ENCODE measurements at regions not wholly inside any gene's neighbourhood (a gene's known extent, or its start where the extent isn't known, plus 50 kb on each side); places are given as distances from the start of the nearest gene placed in this dataset.
"Not testable (repeated sequence)": the region's sequence is repeated elsewhere in the genome, so short reads cannot be mapped to it uniquely, and the experiment has no call there.

DNA sequence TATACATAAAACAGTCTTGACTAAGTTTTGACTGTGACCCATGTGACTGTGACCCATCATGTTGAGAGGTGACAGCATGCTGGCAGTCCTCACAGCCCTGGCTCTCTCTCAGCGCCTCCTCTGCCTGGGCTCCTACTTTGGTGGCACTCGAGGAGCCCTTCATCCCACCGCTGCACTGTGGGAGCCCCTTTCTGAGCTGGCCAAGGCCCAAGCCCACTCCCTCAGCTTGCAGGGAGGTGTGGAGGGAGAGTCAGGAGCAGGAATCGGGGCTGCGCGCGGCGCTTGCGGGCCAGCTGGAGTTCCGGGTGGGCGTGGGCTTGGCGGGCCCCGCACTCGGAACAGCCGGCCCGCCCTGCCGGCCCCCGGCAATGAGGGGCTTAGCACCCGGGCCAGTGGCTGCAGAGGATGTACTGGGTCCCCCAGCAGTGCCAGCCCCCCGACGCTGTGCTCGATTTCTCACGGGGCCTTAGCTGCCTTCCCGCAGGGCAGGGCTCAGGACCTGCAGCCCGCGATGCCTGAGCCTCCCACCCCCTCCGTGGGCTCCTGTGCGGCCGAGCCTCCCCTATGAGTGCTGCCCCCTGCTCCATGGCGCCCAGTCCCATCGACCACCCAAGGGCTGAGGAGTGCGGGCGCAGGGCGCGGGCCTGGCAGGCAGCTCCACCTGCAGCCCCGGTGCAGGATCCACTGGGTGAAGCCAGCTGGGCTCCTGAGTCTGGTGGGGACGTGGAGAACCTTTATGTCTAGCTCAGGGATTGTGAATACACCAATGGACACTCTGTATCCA is 955.9 kb upstream of the FAT3 start:
- not testable (repeated sequence) for DNase-seq

- DNase-seq, result no peak
Observed at GRCh38 chr11:91265946-91266345, 958.7 kb upstream of the FAT3 start.

GRCh38 chr11:91264481-91264880 is 960.1 kb upstream of the FAT3 start:
- DNase-seq, result no peak

DNA sequence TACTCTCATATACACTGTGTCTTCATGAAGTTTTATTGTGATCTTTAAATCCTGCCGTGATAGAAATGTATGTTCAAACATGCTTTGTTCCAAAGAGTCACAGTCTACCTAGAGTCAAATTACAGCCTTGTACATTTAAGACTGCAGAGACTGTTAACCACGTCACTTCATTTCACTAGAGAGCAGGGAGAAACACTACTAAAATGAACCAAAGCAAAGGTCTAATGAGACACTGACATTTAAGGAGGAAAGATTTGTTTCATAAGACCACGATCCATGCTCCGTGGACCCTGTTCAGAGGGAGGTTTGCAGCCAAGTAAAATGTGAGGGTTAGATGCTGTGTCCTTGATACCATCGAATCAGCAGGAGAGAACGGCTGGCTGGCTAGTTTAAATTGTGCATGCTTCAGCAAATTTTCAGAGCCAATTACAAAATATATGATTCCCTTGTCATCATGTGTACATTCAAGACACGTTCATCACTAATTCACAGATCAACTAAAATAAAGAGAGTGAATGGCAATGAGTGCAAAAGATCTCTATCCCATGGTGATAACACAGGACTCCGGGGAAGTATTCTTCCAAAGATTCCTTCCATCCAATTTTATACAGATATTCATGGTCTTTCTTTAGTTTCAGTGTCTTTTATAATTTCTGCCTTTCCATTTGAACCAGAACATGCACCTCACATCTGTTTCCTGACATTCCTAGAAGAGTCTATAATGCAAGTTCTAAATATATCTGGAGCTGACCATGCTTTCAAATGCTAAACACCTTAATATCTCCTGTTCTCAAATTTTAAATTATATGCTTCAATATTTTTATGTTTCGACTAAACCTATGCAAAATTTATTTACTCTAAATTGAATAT is 960.9 kb upstream of the FAT3 start:
- no peak for DNase-seq

- no peak for DNase-seq
Observed at GRCh38 chr11:91261513-91261912, 963.1 kb upstream of the FAT3 start.

GRCh38 chr11:91258876-91259275 is 965.7 kb upstream of the FAT3 start:
- no peak for DNase-seq

GRCh38 chr11:91257667-91258066 is 967.0 kb upstream of the FAT3 start:
- no peak for DNase-seq

- no peak for DNase-seq
Observed at GRCh38 chr11:91248199-91248807, 976.3 kb upstream of the FAT3 start.

DNA sequence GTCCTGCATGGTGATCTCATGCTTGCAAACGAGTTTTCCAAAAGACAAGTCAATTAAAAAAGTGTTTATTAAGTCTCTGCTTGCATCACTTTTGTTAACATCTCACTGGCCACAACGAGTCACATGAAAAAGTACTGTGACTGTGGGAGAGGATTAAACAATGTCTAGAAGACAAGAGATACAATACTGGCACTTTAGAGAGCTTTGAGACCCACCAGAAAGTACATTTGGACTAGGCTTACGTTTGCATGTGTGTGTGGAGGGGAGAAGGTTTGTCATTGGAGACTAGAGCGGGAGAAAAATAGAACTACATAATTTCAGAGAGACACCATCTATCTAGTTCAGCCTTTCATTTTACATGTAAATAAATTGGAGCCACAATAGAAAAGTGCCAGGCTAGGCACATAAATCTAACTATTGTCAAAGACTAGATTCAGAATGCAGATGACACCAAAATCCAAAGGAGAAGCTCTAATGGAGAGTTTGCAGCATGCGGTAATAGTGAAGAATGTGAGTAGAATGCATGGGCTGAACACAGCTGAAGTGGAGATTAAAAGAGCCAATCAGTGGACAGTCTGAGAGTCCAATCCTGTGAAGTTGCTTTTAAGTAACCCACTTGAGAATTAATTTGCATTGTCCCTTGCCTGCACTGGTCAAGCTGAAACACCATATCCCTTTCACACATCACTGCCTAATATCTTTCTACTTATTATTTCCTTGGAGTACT is 977.4 kb upstream of the FAT3 start:
- no peak for DNase-seq

DNA sequence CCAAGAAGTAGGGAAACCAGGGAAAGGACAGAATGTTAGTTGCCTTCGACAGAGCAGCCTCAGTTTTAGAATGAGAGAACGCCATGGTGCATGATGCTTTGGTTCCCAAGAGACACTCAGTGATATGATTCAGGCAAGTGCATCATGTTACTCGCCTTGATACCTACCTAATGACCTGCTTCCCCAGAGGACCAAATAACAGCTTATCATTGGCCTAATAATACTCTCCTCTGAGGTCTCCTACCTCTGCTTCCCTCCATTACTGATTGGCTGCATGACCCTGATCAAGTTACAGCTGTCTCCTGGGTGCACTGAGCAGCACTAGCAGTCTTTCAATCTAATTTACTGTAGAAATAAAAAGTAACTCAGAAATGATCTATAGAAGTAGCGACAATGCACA is 979.7 kb upstream of the FAT3 start:
- no peak for DNase-seq

DNA sequence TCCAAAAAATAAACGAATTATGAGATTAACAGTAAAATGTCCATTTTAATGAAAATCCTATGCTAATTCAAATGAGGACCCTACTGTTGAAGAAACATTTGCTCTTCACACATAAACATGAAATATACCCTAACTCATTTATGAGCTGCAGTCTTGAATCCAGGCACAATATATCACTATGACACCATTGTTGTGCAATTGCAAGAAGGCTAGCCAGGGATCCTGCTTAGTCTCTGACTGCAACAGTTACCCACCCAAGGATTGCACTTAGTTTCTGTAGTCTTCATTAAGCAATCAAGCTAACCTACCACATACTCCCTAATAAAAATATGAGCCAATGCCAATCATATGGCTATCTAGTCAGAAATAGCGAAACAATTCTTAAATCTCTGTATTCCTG is 981.0 kb upstream of the FAT3 start:
- DNase-seq, result no peak

DNA sequence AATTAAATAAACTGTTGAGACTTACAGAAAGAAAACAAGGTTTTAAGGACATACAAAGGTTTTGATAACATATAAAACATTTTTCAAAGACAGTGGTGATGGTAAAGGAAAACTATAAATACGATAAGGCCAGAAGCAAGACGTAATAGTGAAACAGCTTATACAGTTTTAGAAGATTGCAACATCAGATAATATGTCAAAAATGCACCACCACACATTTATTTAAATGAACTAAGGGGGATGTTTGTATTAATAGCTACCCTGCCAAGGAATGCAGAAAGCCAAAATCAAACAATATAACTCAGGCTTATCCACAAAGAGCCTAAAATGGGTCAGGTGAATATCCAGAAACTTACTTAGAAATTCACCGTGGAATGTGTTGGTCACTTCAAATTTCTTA is 981.6 kb upstream of the FAT3 start:
- DNase-seq, result no peak

- no peak for DNase-seq
Observed at GRCh38 chr11:91241226-91241625, 983.4 kb upstream of the FAT3 start.

GRCh38 chr11:91239359-91239758 is 985.3 kb upstream of the FAT3 start:
- no peak for DNase-seq

GRCh38 chr11:91231226-91231625 is 993.4 kb upstream of the FAT3 start:
- DNase-seq, result no peak

DNA sequence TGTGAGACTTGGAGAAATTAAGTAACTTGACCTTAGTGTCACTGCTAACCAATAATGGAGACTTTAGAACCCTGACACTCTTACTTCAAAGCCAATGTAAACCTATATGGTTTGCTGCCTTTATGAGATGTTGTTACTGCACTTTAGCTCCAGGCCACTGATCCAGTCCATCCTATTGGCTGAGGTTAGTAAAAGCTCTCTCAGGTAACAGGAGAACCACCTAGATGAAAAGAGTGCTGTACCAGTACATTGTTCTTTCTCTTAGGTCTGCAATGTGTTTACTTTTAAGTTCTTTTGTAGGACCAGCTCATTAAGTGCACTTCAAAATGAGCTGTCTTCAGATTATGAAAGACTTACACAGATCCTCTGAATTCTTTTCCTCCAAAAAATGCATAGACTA is 994.0 kb upstream of the FAT3 start:
- no peak for DNase-seq

DNA sequence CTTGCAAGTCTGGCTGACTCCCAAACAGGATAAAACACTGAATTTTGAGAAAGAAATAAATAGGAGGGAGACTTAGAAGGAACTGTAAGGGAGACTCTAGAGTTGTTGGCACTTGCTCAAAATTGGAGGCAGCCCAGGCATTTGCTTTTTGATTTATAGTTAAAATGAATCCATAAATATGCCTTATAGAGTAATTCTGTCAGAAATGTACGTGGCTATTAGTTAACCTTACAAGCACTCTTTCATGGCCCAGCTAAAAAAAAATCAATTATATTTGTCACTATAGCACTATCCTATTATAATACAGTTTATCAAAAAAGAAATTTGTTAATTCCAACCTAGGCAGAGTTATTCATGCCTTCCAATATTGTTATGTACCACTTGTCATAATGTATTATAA is 1000.0 kb upstream of the CHORDC1 start:
- DNase-seq, result no peak

DNA sequence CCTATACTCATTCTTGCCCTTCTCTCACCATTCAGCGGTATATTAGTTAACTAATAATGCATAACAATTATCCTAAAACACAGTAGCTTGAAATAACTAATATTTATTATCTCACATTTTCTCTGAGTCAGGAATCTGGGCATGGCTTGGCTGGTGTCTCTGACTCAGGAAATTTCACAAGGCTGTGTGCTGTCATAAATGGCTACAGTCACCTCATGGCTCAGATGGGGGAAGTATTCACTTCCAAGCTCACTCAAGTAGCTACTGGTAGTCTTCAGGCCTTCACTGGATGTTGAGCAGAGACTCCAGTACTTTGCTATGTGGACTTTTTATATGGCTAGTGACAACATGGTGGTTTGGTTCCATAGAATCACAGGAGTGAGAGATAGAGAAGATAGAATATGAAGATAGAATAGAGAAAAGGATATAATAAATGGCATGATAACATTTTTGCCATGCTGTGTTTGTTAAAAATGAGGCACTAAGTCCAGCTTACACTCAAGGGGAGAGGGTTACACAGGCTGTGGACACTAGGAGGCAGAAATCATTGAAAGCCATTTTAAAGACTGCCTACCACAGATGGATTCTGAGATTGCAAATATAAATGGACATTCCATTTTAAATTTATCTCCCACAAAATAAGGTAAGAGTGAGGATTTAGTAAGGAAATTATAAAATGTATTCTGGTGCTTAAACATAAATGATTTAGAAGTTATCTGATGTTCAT is 997.8 kb upstream of the CHORDC1 start:
- DNase-seq, result no peak

DNA sequence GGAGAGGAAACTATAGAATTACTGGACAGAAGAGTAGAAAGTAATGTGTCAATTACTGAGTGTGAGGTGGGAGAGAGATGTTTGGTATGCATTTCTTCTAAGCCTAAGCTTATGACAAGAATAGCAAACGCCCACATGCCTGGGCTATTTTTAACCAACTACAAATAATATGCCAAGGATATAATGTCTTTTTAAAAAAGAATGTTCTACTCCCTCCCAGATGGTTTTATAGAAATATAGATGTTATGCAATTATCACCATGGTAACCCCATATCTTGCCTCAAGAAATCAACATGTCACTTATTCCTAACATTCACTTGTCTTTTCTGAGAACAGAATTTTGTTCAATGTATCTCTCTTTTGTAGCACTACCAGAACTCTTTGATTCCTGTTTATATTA is 996.7 kb upstream of the CHORDC1 start:
- DNase-seq, result no peak

GRCh38 chr11:91209751-91210150 is 986.9 kb upstream of the CHORDC1 start:
- DNase-seq, result no peak

DNA sequence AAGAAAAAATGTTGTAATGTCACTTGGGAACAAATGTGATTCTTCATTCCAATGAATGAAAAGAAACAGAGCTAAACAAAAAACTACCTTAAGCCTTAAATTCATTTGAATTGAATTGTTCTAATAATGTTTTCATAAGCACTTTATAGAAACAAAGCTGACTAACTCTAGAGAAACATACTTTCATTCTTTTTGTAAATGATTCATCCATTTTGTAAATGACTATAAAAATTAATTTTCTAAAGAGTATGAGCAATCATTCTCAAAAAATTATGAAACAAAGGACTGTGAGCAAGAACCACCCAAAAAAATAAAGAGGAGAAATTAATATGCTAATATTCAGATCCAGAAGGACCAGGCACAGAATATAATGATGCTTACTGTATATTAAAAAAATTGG is 986.5 kb upstream of the CHORDC1 start:
- no peak for DNase-seq

- no peak for DNase-seq
Observed at GRCh38 chr11:91199866-91200265, 977.0 kb upstream of the CHORDC1 start.

GRCh38 chr11:91194546-91194945 is 971.7 kb upstream of the CHORDC1 start:
- no peak for DNase-seq
